ENCODE measurements at regions not wholly inside any gene's neighbourhood (a gene's known extent, or its start where the extent isn't known, plus 50 kb on each side); places are given as distances from the start of the nearest gene placed in this dataset.
"Not testable (repeated sequence)": the region's sequence is repeated elsewhere in the genome, so short reads cannot be mapped to it uniquely, and the experiment has no call there.

- Histone ChIP-seq H3K27me3 (ENCODE audit: control insufficient read depth, insufficient read depth, low read length) (no peaks in the 10 kb centered on the region), H3K27ac (ENCODE audit: low read length) (no peak overlapping the region), H3K36me3 (ENCODE audit: control insufficient read depth, insufficient read depth, low read length) (no peaks in the 10 kb centered on the region), H3K4me1 (ENCODE audit: control insufficient read depth, insufficient read depth, low read length) (no peaks in the 10 kb centered on the region), H3K9me3 (ENCODE audit: control insufficient read depth, insufficient read depth, low read depth, low read length) (no peaks in the 10 kb centered on the region), H3K4me3 (ENCODE audit: low read depth in 2 of 2, low read length in 2 of 2) (no peak overlapping the region)
- DNase-seq (ENCODE audit: low read depth, low spot score), result no peak
- in situ Hi-C loops (cut with HindIII; ENCODE audit: low pct_unique_long_range_greater_than_20kb, low sequenced_read_pairs), result no loop called here
- TF ChIP-seq, protein P1, sequence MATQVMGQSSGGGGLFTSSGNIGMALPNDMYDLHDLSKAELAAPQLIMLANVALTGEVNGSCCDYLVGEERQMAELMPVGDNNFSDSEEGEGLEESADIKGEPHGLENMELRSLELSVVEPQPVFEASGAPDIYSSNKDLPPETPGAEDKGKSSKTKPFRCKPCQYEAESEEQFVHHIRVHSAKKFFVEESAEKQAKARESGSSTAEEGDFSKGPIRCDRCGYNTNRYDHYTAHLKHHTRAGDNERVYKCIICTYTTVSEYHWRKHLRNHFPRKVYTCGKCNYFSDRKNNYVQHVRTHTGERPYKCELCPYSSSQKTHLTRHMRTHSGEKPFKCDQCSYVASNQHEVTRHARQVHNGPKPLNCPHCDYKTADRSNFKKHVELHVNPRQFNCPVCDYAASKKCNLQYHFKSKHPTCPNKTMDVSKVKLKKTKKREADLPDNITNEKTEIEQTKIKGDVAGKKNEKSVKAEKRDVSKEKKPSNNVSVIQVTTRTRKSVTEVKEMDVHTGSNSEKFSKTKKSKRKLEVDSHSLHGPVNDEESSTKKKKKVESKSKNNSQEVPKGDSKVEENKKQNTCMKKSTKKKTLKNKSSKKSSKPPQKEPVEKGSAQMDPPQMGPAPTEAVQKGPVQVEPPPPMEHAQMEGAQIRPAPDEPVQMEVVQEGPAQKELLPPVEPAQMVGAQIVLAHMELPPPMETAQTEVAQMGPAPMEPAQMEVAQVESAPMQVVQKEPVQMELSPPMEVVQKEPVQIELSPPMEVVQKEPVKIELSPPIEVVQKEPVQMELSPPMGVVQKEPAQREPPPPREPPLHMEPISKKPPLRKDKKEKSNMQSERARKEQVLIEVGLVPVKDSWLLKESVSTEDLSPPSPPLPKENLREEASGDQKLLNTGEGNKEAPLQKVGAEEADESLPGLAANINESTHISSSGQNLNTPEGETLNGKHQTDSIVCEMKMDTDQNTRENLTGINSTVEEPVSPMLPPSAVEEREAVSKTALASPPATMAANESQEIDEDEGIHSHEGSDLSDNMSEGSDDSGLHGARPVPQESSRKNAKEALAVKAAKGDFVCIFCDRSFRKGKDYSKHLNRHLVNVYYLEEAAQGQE (IDR thresholded peaks at IDR 0.05; ENCODE audit: insufficient read depth in 1 of 2, low read depth in 2 of 2, low read length in 1 of 2), result no peak
- TF ChIP-seq POLR2AphosphoS5 (IDR thresholded peaks at IDR 0.05; ENCODE audit: low read depth, low read length), result no peak
- TF ChIP-seq, protein P2, sequence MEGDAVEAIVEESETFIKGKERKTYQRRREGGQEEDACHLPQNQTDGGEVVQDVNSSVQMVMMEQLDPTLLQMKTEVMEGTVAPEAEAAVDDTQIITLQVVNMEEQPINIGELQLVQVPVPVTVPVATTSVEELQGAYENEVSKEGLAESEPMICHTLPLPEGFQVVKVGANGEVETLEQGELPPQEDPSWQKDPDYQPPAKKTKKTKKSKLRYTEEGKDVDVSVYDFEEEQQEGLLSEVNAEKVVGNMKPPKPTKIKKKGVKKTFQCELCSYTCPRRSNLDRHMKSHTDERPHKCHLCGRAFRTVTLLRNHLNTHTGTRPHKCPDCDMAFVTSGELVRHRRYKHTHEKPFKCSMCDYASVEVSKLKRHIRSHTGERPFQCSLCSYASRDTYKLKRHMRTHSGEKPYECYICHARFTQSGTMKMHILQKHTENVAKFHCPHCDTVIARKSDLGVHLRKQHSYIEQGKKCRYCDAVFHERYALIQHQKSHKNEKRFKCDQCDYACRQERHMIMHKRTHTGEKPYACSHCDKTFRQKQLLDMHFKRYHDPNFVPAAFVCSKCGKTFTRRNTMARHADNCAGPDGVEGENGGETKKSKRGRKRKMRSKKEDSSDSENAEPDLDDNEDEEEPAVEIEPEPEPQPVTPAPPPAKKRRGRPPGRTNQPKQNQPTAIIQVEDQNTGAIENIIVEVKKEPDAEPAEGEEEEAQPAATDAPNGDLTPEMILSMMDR (IDR thresholded peaks at IDR 0.05), result no peak
- no peak for TF ChIP-seq SIN3A (IDR thresholded peaks at IDR 0.05; ENCODE audit: borderline replicate concordance, insufficient read depth, low read depth, low read length)
- no peak for TF ChIP-seq TCF7L2 (IDR thresholded peaks at IDR 0.05; ENCODE audit: low read depth, low read length)
- POLR2A ChIA-PET, result no interaction called here
- BruUV-seq (replicated peaks), result no TSS peak
- intact Hi-C loops (cut with micrococcal nuclease; ENCODE audit: unreplicated experiment), result no loop called here
- CTCF ChIA-PET, result no interaction called here
- no peak for ATAC-seq
Observed at GRCh38 chr12:91718326-91718725, 427.3 kb downstream of the BTG1 start.

- Histone ChIP-seq H3K27ac (ENCODE audit: low read length) (no peak overlapping the region), H3K4me3 (ENCODE audit: low read depth in 2 of 2, low read length in 2 of 2) (no peak overlapping the region), H3K36me3 (ENCODE audit: control insufficient read depth, insufficient read depth, low read length) (no peaks in the 10 kb centered on the region), H3K9me3 (ENCODE audit: control insufficient read depth, insufficient read depth, low read depth, low read length) (no peaks in the 10 kb centered on the region), H3K4me1 (ENCODE audit: control insufficient read depth, insufficient read depth, low read length) (no peaks in the 10 kb centered on the region), H3K27me3 (ENCODE audit: control insufficient read depth, insufficient read depth, low read length) (no peaks in the 10 kb centered on the region)
- no TSS peak for BruUV-seq (replicated peaks)
- in situ Hi-C loops (cut with HindIII; ENCODE audit: low pct_unique_long_range_greater_than_20kb, low sequenced_read_pairs) (no loop called here), intact Hi-C loops (cut with micrococcal nuclease; ENCODE audit: unreplicated experiment) (no loop called here)
- POLR2A ChIA-PET, result no interaction called here
- no peak for DNase-seq (ENCODE audit: low read depth, low spot score)
- ATAC-seq, result no peak
- CTCF ChIA-PET, result no interaction called here
- TF ChIP-seq TCF7L2 (IDR thresholded peaks at IDR 0.05; ENCODE audit: low read depth, low read length) (no peak), POLR2AphosphoS5 (IDR thresholded peaks at IDR 0.05; ENCODE audit: low read depth, low read length) (no peak), SIN3A (IDR thresholded peaks at IDR 0.05; ENCODE audit: borderline replicate concordance, insufficient read depth, low read depth, low read length) (no peak)
- TF ChIP-seq, protein P2 (IDR thresholded peaks at IDR 0.05), result no peak
- TF ChIP-seq, protein P1 (IDR thresholded peaks at IDR 0.05; ENCODE audit: insufficient read depth in 1 of 2, low read depth in 2 of 2, low read length in 1 of 2), result no peak
Observed at GRCh38 chr12:91717804-91718203, 427.8 kb downstream of the BTG1 start.

DNA sequence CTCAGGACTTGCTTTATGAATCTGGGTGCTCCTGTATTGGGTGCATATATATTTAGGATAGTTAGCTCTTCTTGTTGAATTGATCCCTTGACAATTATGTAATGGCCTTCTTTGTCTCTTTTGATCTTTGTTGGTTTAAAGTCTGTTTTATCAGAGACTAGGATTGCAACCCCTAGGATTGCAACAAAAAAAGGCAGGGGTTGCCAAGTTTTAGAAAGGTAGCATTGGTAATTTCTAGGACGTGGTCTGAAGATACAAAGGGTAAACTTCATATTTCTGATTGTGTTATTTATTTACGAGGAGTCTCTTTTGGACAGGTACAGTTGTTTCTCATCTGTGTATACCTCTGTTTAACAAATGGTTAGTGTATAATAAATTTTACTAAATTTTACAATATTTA, 433.7 kb downstream of the BTG1 start:
- BruUV-seq (replicated peaks); H3K4me3 ChIP-seq (ENCODE audit: low read depth in 2 of 2, low read length in 2 of 2); H3K36me3 ChIP-seq (ENCODE audit: control insufficient read depth, insufficient read depth, low read length); CTCF ChIA-PET; H3K4me1 ChIP-seq (ENCODE audit: control insufficient read depth, insufficient read depth, low read length); POLR2A ChIA-PET; DNase-seq (ENCODE audit: low read depth, low spot score); H3K27me3 ChIP-seq (ENCODE audit: control insufficient read depth, insufficient read depth, low read length); intact Hi-C loops (cut with micrococcal nuclease; ENCODE audit: unreplicated experiment); in situ Hi-C loops (cut with HindIII; ENCODE audit: low pct_unique_long_range_greater_than_20kb, low sequenced_read_pairs); H3K27ac ChIP-seq (ENCODE audit: low read length); H3K9me3 ChIP-seq (ENCODE audit: control insufficient read depth, insufficient read depth, low read depth, low read length); ATAC-seq: not testable (repeated sequence)
